ENCODE measurements at regions not wholly inside any gene's neighbourhood (a gene's known extent, or its start where the extent isn't known, plus 50 kb on each side); places are given as distances from the start of the nearest gene placed in this dataset.
"Not testable (repeated sequence)": the region's sequence is repeated elsewhere in the genome, so short reads cannot be mapped to it uniquely, and the experiment has no call there.

DNA sequence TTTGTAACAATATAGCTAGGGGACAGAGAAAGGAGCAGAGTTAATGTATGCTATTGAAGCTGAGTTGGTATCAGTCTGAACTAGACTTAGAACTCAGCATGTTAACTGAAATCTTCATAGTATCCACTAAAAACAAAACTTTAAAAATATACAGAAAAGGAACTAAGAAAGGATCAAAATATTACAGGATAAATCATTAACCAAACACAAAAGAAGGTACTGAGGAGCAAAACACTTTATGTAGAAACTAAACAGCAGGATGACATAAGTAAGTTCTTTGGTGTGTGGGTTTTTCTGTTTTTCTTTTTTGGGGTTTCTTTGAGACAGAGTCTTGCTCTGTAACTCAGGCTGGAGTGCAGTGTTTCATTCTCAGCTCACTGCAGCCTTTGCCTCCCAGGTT is 55.1 kb upstream of the AGAP9 start:
- TF ChIP-seq, protein P1, sequence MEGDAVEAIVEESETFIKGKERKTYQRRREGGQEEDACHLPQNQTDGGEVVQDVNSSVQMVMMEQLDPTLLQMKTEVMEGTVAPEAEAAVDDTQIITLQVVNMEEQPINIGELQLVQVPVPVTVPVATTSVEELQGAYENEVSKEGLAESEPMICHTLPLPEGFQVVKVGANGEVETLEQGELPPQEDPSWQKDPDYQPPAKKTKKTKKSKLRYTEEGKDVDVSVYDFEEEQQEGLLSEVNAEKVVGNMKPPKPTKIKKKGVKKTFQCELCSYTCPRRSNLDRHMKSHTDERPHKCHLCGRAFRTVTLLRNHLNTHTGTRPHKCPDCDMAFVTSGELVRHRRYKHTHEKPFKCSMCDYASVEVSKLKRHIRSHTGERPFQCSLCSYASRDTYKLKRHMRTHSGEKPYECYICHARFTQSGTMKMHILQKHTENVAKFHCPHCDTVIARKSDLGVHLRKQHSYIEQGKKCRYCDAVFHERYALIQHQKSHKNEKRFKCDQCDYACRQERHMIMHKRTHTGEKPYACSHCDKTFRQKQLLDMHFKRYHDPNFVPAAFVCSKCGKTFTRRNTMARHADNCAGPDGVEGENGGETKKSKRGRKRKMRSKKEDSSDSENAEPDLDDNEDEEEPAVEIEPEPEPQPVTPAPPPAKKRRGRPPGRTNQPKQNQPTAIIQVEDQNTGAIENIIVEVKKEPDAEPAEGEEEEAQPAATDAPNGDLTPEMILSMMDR (conservative IDR thresholded peaks at IDR 0.05 in 1 of 2, IDR thresholded peaks at IDR 0.05 in 1 of 2; ENCODE audit: extremely low read depth in 1 of 2, insufficient read depth in 1 of 2, low read depth in 1 of 2, low read length in 2 of 2), result not testable (repeated sequence)
- TF ChIP-seq EZH2 (IDR thresholded peaks at IDR 0.05; ENCODE audit: borderline replicate concordance, low read length), result not testable (repeated sequence)
